ENCODE measurements at regions not wholly inside any gene's neighbourhood (a gene's known extent, or its start where the extent isn't known, plus 50 kb on each side); places are given as distances from the start of the nearest gene placed in this dataset.

DNA sequence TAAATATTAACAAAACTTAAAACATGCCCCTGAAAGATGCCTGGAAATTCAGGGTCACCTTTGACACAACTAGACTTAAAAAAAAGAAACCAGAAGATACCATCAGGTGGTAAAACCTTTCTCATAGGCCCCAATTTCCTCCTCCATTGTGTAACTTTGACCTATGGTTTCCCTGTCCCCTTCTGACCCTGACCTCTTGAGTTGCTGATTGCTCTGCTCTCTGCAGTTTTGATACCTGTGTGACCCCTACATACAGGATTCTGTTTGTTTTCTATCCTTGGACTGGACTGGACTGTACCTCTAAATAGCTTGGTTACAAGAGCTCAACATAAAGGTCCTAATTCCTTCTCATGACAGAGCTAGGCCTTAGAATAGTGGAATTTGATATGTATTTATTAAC is 220.6 kb downstream of the ZIC4 start:
- no peak for TF ChIP-seq CTCF (conservative IDR thresholded peaks at IDR 0.05; ENCODE audit: low read depth, low read length)
- TF ChIP-seq RAD21 (IDR thresholded peaks at IDR 0.05; ENCODE audit: low read length), result no peak
- TF ChIP-seq, protein P1, sequence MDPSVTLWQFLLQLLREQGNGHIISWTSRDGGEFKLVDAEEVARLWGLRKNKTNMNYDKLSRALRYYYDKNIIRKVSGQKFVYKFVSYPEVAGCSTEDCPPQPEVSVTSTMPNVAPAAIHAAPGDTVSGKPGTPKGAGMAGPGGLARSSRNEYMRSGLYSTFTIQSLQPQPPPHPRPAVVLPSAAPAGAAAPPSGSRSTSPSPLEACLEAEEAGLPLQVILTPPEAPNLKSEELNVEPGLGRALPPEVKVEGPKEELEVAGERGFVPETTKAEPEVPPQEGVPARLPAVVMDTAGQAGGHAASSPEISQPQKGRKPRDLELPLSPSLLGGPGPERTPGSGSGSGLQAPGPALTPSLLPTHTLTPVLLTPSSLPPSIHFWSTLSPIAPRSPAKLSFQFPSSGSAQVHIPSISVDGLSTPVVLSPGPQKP (IDR thresholded peaks at IDR 0.05; ENCODE audit: borderline replicate concordance, low read depth, low read length), result no peak
- TF ChIP-seq MAFK (IDR thresholded peaks at IDR 0.05; ENCODE audit: low read depth, low read length), result no peak
- TF ChIP-seq POLR2A (IDR thresholded peaks at IDR 0.05; ENCODE audit: low read depth, low read length), result no peak
- no peak for TF ChIP-seq RFX5 (IDR thresholded peaks at IDR 0.05; ENCODE audit: low read depth, low read length)
- TF ChIP-seq CEBPB (IDR thresholded peaks at IDR 0.05; ENCODE audit: low read depth, low read length), result no peak
